ENCODE measurements at regions not wholly inside any gene's neighbourhood (a gene's known extent, or its start where the extent isn't known, plus 50 kb on each side); places are given as distances from the start of the nearest gene placed in this dataset.
"Not testable (repeated sequence)": the region's sequence is repeated elsewhere in the genome, so short reads cannot be mapped to it uniquely, and the experiment has no call there.

DNA sequence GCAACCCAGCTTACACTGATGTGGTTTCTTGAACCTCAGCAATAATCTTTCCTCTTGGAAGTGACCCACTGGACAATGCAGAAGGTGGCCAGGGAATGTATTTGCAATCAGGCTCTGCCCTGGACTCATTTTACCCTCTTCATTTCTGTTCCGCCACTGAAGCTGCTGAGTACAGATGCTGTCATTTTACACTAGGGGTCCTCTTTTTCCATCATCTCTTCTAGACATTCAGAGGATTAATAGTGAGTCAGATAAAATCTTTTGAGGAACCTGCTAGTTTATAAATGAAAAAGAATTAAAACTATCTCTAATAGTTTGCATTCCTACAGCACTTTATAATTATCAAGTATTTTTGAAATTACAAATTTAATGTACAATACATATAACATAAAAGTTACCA lies 87.9 kb upstream of the PNPT1 start:
- Mint-ChIP-seq H3K9me3 (no peaks in the 10 kb centered on the region), H3K27ac (no peak overlapping the region), H3K27me3 (peaks cover 7% of the 10 kb centered on the region), H3K4me3 (no peak overlapping the region), H3K4me1 (no peaks in the 10 kb centered on the region), H3K36me3 (ENCODE audit: low read depth) (no peaks in the 10 kb centered on the region)
- DNase-seq, result no peak
- CTCF ChIA-PET, result no interaction called here
- POLR2A ChIA-PET, result no interaction called here

DNA sequence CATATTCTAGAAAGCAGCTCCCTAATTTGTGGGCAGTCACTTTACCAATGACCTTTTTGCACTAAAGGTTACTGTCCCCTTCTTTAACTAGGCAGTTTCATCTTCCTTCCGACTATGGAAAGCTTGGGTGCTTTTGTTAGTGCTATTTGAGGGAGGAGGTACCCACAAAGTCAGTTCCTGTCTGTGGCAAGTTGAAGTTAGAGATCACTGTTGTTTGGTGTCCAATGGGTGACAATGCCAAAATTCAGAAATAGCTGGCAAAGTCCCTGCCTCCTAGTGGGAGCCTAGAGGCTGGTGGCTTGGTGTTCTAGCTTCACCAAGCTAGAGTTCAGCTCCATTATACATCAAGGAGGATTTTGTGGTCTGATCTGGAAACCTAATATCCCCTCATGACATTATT lies 87.1 kb upstream of the PNPT1 start:
- H3K27me3 Mint-ChIP-seq, result peaks cover 7% of the 10 kb centered on the region
- POLR2A ChIA-PET, result no interaction called here
- no peak overlapping the region for H3K27ac Mint-ChIP-seq
- H3K4me3 Mint-ChIP-seq, result no peak overlapping the region
- no peaks in the 10 kb centered on the region for H3K9me3 Mint-ChIP-seq
- no peak for DNase-seq
- no peaks in the 10 kb centered on the region for H3K36me3 Mint-ChIP-seq (ENCODE audit: low read depth)
- H3K4me1 Mint-ChIP-seq, result no peaks in the 10 kb centered on the region
- CTCF ChIA-PET, result no interaction called here

DNA sequence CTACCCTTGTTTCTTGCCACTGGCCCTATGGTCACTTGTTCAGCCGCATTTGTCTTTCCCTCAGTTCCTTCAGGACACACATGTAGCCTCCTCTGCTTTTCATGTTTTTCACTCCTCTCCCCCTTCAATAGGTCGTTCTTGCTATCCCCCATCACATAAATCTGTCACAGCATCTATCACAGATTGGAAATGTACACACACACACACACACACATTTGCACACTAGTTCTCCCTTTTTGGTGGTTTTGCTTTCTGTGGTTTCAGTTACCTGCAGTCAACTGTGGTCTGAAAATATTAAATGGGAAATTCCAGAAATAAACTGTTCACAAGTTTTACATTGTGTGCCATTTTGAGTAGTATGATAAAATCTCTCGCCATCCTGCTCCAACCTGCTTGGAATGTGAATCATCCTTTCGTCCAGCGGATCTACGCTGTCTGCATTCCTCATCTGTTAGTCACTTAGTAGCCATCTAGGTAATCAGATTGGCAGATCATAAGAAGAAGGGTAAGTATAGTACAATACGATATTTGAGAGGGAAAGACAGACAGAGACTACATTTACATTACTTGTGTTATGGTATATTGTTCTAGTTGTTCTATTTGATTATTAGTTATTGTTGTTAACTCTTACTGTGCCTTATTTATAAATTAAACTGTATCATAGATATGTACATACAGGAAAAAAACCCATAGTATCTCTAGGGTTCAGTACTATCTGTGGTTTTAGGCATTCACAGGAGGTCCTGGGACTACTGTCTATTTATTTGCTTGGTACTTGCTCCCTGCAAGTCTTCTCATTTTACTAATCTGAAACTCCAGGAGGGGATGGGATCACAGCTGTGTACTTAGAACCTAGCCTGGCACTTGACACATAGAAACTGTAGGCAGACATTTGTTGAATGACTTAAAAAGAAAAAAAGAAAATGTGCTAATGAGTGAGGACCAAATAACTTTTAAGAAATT lies 86.1 kb upstream of the PNPT1 start:
- no peak overlapping the region for H3K27ac Mint-ChIP-seq
- H3K4me1 Mint-ChIP-seq, result no peaks in the 10 kb centered on the region
- no peaks in the 10 kb centered on the region for H3K36me3 Mint-ChIP-seq (ENCODE audit: low read depth)
- POLR2A ChIA-PET, result no interaction called here
- no peak for DNase-seq
- CTCF ChIA-PET, result no interaction called here
- H3K9me3 Mint-ChIP-seq, result no peaks in the 10 kb centered on the region
- peaks cover 7% of the 10 kb centered on the region for H3K27me3 Mint-ChIP-seq
- H3K4me3 Mint-ChIP-seq, result no peak overlapping the region

DNA sequence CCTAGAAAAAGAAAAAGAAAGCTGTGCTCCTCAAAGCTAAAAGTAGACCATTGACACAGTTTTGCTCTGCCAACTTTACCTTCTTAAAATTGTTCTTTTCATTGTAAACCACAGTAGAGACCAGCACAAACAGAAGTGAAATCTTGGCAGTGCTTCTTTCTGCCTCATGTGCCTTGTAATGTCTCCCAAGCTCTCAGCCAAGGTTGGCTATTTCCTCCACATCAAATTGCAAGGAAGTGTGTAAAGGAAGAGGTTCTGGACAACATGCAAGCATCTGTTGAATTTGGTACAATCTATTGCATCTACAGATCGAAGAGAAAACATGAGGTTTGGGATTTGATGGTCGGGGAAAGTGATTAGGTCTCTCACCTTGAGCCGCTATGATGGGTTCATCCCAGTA lies 83.3 kb upstream of the PNPT1 start:
- Mint-ChIP-seq H3K4me1 (no peaks in the 10 kb centered on the region), H3K9me3 (no peaks in the 10 kb centered on the region), H3K4me3 (no peak overlapping the region), H3K27ac (no peak overlapping the region), H3K27me3 (peaks cover 7% of the 10 kb centered on the region), H3K36me3 (ENCODE audit: low read depth) (no peaks in the 10 kb centered on the region)
- ChIA-PET CTCF (no interaction called here), POLR2A (no interaction called here)
- DNase-seq, result no peak

DNA sequence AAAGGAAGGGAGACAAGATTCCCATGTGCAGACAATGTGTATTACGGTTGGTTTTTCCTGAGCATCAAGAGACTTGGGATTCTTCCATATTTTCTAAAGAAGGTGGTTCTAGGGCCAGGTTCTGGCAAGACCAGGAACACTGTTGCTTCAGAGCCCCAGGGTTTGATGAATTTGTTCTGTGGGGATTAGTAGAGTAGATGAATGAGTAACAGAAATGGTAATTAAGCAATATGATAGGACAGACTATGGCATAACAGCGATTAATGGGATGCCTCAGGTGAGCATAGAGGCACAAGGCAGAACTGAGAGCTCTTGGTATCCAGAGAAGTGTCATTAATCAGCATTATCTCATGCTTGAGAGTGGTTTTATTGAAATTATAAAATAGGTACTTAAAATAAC lies 82.8 kb upstream of the PNPT1 start:
- ChIA-PET POLR2A (no interaction called here), CTCF (no interaction called here)
- no peak overlapping the region for H3K27ac Mint-ChIP-seq
- no peaks in the 10 kb centered on the region for H3K9me3 Mint-ChIP-seq
- H3K4me1 Mint-ChIP-seq, result no peaks in the 10 kb centered on the region
- DNase-seq, result no peak
- peaks cover 7% of the 10 kb centered on the region for H3K27me3 Mint-ChIP-seq
- H3K4me3 Mint-ChIP-seq, result no peak overlapping the region
- no peaks in the 10 kb centered on the region for H3K36me3 Mint-ChIP-seq (ENCODE audit: low read depth)

DNA sequence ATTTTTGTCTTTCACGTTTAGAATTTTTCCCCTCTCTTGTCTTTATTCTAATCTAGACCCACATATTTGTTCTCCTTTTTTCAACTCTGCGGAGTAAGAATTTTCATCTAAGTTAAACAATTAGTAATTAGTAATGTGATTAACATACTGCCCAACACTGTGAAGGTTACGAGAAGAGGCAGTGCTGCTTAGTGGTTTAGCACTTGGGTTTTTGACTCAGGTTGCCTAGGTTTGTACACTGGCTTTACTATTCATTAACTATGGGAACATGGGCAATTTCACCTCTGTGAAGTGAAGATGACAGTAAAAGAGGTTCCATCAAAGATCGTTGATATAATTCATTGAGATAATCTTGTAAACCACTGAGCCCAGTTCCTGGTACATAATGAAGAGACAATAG lies 82.2 kb upstream of the PNPT1 start:
- H3K27ac Mint-ChIP-seq, result no peak overlapping the region

DNA sequence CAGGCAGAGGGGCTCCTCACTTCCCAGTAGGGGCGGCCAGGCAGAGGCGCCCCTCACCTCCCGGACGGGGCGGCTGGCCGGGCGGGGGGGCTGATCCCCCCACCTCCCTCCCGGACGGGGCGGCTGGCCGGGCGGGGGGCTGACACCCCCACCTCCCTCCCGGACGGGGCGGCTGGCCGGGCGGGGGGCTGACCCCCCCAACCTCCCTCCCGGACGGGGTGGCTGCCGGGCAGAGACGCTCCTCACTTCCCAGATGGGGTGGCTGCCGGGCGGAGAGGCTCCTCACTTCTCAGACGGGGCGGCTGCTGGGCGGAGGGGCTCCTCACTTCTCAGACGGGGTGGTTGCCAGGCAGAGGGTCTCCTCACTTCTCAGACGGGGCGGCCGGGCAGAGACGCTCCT lies 80.0 kb upstream of the PNPT1 start:
- H3K36me3 Mint-ChIP-seq (ENCODE audit: low read depth); H3K27ac Mint-ChIP-seq; H3K4me1 Mint-ChIP-seq; DNase-seq; H3K4me3 Mint-ChIP-seq; H3K9me3 Mint-ChIP-seq; POLR2A ChIA-PET; CTCF ChIA-PET: not testable (repeated sequence)
- H3K27me3 Mint-ChIP-seq, result peaks cover 10% of the 10 kb centered on the region

More for the DNA sequence above, 82.2 kb upstream of the PNPT1 start:
- H3K4me1 Mint-ChIP-seq, result no peaks in the 10 kb centered on the region
- ChIA-PET CTCF (no interaction called here), POLR2A (no interaction called here)
- no peaks in the 10 kb centered on the region for H3K9me3 Mint-ChIP-seq
- no peak for DNase-seq
- H3K4me3 Mint-ChIP-seq, result no peak overlapping the region
- no peaks in the 10 kb centered on the region for H3K36me3 Mint-ChIP-seq (ENCODE audit: low read depth)
- peaks cover 8% of the 10 kb centered on the region for H3K27me3 Mint-ChIP-seq

DNA sequence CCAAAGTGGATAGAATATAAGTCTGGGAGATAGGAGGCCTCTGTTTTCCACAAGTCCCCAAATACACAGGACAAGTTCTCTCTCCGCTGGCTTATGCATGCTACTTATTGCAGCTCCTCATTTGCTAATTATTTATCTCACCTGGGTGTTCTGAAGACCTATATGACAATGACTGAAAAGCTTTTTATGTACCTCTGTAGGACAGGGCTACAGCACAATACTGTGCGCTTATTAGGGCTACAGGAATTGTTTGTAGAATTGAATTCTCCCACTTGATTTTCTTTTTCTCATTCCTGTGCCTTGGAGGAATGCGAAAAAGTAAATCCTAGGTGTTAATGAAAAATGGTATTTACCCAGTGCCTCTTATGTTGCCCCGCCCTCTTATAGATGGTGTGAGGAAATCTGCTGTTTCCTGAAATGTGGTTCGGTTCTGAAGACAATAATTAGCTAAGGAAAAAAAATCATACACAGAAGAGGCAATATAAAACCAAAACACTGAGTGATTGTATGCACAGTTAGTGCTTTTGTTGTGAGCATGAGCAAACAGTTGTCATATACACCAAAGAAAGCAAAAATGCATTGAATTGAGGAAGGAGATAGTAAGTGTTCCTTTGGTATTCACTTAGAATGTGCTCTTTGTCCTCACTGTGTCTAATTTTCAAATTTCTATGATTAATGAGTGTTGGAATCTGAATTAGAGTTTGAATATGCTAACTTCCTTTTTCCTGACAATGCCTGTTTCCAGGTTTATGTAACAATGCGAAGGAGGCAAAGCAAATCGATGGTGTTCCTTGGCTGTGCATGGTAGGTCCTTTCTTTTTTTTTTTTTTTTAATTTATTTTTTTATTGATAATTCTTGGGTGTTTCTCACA lies 78.7 kb upstream of the PNPT1 start:
- H3K4me1 Mint-ChIP-seq, result no peaks in the 10 kb centered on the region
- DNase-seq, result no peak
- H3K27me3 Mint-ChIP-seq, result peaks cover 6% of the 10 kb centered on the region
- no peak overlapping the region for H3K27ac Mint-ChIP-seq
- H3K4me3 Mint-ChIP-seq, result no peak overlapping the region
- CTCF ChIA-PET, result no interaction called here
- no peaks in the 10 kb centered on the region for H3K9me3 Mint-ChIP-seq
- POLR2A ChIA-PET, result no interaction called here
- no peaks in the 10 kb centered on the region for H3K36me3 Mint-ChIP-seq (ENCODE audit: low read depth)

DNA sequence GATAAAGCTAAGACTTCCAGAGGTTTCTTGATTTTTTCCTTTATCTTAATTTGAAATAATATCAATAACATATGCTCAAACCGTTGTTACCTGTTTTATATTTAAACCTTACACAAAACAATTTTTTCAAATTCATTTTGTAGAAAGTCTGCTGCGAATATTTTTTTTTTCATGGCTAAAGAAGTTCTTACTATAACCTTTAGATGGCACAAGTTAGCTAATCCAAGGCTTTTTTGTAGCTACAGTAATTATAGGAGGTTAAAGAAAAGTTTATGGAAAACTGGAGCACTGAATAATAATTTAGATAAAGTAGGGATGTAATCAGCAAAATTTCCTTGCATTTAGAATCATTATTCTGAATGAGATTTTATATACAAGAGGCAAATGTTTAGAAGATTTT lies 78.0 kb upstream of the PNPT1 start:
- no peak overlapping the region for H3K27ac Mint-ChIP-seq
- POLR2A ChIA-PET, result no interaction called here
- H3K9me3 Mint-ChIP-seq, result no peaks in the 10 kb centered on the region
- H3K36me3 Mint-ChIP-seq (ENCODE audit: low read depth), result no peaks in the 10 kb centered on the region
- H3K27me3 Mint-ChIP-seq, result peaks cover 6% of the 10 kb centered on the region
- CTCF ChIA-PET, result interaction anchor here (0.6 kb wide), 1 partner anchor 249 kb away, joined by 3 read pairs; no protein-coding TSS in a partner anchor
- DNase-seq, result no peak
- no peak overlapping the region for H3K4me3 Mint-ChIP-seq
- no peaks in the 10 kb centered on the region for H3K4me1 Mint-ChIP-seq

DNA sequence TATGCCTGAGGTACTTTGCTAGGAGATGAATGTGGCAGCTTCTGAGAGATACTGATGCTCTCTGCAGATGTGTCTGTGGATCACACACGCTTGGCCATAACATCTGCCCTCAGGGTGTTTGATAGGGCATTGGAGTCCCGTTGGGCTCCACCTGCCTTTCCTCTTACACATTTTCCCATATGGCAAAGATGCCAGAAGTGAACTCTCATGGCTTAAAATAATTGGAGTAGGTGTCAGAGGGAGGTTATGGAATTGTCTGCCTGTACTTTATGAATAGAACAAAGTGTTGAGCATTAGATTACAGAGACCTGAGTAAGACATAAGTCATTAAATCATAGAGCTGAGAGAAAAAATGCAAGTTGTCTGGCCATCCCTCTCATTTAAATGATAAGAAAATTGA lies 75.3 kb upstream of the PNPT1 start:
- ChIA-PET CTCF (no interaction called here), POLR2A (no interaction called here)
- H3K4me1 Mint-ChIP-seq, result no peaks in the 10 kb centered on the region
- H3K9me3 Mint-ChIP-seq, result no peaks in the 10 kb centered on the region
- no peak overlapping the region for H3K4me3 Mint-ChIP-seq
- H3K27me3 Mint-ChIP-seq, result peaks cover 6% of the 10 kb centered on the region
- H3K27ac Mint-ChIP-seq, result no peak overlapping the region
- no peak for DNase-seq
- H3K36me3 Mint-ChIP-seq (ENCODE audit: low read depth), result no peaks in the 10 kb centered on the region

DNA sequence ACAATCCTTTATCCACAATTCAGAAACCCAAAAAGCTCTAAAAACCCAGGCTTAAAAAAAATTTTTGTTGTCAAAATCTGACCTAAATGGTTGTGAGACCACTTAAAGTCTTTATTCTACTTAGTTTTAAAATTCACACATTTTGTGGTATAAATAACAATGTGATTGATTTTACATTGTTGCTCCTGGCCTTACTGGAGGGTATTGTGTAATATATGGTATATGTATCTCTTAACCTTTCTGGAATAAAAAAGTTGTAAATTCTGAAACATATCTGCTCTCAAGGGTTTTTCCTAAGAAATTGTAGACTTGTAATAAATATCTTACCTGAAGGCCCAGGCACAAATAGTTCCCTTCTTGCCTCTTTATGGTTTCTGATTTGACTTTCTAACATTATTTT lies 73.3 kb upstream of the PNPT1 start:
- ChIA-PET POLR2A (no interaction called here), CTCF (no interaction called here)
- no peak overlapping the region for H3K27ac Mint-ChIP-seq
- DNase-seq, result no peak
- no peaks in the 10 kb centered on the region for H3K9me3 Mint-ChIP-seq
- H3K4me1 Mint-ChIP-seq, result no peaks in the 10 kb centered on the region
- peaks cover 6% of the 10 kb centered on the region for H3K27me3 Mint-ChIP-seq
- no peak overlapping the region for H3K4me3 Mint-ChIP-seq
- no peaks in the 10 kb centered on the region for H3K36me3 Mint-ChIP-seq (ENCODE audit: low read depth)

DNA sequence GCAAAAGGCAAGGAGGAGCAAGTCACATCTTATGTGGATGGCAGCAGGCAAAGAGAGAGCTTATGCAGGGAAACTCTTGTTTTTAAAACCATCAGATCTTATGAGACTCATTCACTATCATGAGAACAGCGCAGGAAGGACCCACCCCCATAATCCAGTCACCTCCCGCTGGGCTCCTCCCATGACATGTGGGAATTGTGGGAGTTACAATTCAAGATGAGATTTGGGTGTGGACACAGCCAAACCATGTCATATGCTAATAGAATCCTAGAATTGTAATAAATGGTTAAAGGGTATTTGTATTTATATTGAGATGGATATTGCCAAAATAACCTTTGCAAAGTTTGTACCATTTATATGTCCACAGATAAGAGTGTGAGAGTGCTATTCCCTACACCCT lies 72.1 kb upstream of the PNPT1 start:
- POLR2A ChIA-PET; H3K27ac Mint-ChIP-seq; DNase-seq; H3K9me3 Mint-ChIP-seq; H3K4me1 Mint-ChIP-seq; H3K36me3 Mint-ChIP-seq (ENCODE audit: low read depth); CTCF ChIA-PET; H3K4me3 Mint-ChIP-seq; H3K27me3 Mint-ChIP-seq: not testable (repeated sequence)

DNA sequence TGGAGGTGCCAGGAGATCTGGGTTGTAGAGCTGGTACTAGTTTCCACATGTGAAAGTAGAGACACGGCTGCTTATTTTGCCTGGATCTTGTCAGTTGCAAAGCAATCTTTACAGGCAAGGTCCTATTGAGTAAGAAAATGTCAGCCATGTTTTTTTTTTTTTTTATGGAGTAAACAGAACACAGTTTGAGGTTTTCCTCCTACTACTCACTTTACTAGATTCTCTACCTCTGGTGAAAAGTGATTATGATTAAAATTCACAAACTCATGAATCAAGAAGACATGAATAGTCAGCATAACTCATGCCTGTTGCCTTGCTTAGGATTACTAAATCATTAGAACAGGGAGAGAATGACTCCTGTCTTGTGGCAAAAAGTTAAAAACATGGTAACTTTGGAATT lies 70.1 kb upstream of the PNPT1 start:
- H3K36me3 Mint-ChIP-seq (ENCODE audit: low read depth), result no peaks in the 10 kb centered on the region

More for the DNA sequence above, 70.1 kb upstream of the PNPT1 start:
- H3K4me3 Mint-ChIP-seq, result no peak overlapping the region
- no peak for DNase-seq
- ChIA-PET POLR2A (no interaction called here), CTCF (no interaction called here)
- H3K9me3 Mint-ChIP-seq, result no peaks in the 10 kb centered on the region
- H3K4me1 Mint-ChIP-seq, result no peaks in the 10 kb centered on the region
- H3K27ac Mint-ChIP-seq, result no peak overlapping the region
- H3K27me3 Mint-ChIP-seq, result peaks cover 6% of the 10 kb centered on the region
